Amniotic epithelial cell (primary cell): ENCODE measurements at regions not wholly inside any gene's neighbourhood (a gene's known extent, or its start where the extent isn't known, plus 50 kb on each side); places are given as distances from the start of the nearest gene placed in this dataset.
"Not testable (repeated sequence)": the region's sequence is repeated elsewhere in the genome, so short reads cannot be mapped to it uniquely, and the experiment has no call there.

Experiments used
- DNase-seq: peaks from one replicate; pipeline ENCODE4 v3.0.0-alpha.2; 2010; ENCODE audit warnings: low read depth

DNA sequence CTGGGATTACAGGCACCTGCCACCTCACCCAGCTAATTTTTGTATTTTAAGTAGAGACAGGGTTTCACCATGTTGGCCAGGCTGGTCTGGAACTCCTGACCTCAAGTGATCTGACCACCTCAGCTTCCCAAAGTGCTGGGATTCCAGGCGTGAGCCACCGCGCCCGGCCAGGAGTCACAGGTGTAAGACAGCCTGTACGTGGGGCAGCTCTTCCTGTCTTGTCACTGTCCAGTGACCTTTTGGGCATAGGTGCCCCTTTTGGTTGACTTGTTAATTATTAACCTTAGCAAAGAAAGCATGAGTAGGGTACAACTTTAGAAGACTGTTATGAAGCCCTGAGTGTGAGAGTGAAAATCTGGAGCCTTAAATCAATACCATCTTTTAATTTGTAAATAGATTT, 703.7 kb upstream of the SOX11 start:
- DNase-seq, result not testable (repeated sequence)

DNA sequence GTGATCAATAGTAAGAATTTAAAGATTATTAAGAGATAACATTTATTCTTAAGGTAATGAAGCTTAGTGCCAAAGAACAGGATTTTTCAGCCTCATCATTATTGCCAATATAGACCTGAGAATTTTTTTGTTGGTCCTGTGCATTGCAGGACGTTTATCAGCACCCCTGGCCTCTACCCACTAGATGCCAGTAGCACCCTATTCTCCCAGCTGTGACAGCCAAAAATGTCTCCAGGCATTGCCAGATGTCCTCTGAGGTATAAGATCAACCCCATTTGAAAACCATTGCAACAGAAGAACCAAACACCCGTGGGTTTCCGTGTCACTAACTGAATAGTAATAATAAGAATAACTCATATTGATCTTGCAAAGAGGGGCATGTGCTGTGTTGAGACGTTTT, 700.0 kb upstream of the SOX11 start:
- no peak for DNase-seq

DNA sequence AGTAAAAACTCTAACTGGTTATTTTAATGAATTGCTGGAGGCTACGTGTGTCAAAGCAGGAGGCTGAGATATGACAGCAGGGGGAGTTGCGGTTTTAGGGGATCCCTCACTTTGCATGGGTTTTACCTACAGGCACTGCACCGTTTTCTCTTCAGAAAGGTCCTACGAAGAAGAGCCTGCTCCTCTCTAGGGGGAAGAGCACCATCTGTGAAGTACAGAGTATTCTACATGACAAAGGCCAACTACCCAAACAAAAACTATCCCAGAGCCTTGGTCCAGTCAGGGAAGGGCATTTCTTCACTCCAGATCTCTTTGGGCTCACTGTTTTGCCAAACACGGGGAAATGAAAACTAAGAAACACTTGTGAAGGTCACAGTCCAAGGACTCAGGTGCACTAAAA, 696.7 kb upstream of the SOX11 start:
- DNase-seq, result no peak

- DNase-seq, result no peak
Observed at GRCh38 chr2:5007596-5007995, 684.6 kb upstream of the SOX11 start.

DNA sequence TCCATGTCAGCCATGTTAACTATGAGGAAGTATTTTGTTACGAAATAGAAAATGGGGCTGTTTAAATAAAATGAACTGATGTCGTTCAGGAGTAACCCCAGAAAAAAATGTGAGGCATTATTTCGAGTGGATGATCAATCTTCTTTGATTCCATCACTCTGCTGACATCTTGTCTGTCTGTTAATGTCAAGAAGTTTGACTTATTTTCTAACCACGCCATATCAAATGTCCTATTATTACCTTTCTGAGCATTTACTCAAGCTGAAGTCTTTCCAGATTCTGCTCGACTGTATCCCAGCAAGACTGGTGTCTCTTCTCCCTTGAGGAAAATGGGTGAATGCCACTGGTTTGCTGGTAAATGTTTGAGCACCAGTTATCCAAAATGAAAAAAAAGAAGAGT, 672.9 kb upstream of the SOX11 start:
- no peak for DNase-seq

GRCh38 chr2:5020116-5020875, 671.9 kb upstream of the SOX11 start:
- no peak for DNase-seq

DNA sequence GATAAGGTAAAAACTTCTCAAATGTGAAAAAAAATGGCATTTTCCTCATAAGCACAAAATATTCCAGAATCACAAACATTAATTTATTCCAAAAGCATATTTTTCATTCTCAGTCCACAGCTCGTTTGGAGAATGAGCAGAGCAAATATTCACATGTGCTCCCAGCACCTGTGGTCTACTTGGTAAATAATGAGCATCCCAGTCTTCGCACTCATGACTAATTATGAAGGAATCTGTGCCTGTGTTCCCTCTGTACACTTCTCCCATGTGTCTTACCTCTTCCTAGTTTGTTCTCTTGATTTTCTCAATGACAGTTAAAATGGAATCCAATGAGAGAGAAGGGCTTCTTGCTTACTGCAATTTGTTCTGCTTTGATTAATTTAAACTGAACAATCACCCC, 671.0 kb upstream of the SOX11 start:
- DNase-seq, result no peak

DNA sequence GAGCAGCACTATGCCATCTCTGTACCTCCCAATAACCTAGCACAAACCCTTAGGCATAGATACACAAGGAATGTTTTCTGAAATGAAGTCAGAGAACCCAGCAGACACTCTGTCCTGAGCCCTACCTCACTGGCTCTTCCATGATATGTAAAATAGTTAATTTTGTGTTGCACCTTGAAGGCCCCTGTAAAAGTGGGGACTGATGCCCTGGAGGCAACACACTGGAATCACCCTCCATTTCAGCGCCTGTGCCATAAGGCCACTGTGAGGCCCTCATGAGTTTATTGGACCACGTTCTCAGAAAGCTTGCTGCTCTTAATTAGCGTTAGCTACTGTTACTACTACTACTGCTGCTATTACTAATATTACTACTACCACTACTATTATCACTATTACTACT, 670.1 kb upstream of the SOX11 start:
- DNase-seq, result peak; percentile 1

- not testable (repeated sequence) for DNase-seq
Observed at GRCh38 chr2:5022708-5023635, 669.2 kb upstream of the SOX11 start.

- DNase-seq, result no peak
Observed at GRCh38 chr2:5026571-5027234, 665.5 kb upstream of the SOX11 start.

DNA sequence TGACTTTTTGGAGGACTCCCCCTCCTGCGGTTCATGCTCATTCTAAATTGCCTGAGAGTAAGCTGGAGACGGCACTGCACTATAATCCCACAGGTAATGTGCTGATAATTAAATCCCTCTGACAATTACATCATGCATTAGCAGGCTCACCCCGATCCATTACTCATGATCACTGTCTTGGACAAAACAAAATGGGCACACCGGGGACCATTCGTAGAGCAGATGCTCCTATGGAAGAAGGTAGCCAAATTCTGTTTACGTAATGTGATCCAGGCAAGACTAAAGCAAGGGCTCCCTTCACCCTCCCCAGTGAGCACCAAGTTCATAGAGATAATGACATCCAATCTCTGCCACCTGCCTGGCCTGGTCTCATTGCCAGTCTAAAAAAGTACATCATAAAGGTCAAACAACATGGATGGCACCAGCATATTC, 657.1 kb upstream of the SOX11 start:
- no peak for DNase-seq

DNA sequence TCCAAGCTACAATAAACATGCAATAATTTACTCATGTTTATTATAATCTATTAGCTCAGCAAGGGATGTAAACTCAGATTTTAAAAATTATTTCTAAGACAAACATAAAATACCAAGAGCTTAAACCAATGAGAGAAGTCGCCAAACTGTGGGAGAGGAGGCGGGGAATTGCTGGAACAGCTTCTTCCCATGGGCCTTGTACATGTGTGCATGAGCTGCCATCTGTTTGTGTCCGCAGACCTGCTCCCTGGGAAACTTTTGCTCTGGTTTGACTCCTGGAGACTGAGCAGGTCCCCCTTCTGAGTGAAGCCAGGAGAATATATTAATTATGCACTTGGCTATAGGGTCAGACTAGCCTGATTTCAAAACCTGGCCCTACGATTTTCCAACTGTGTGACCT, 655.9 kb upstream of the SOX11 start:
- no peak for DNase-seq

- no peak for DNase-seq
Observed at GRCh38 chr2:5039241-5039975, 652.8 kb upstream of the SOX11 start.

DNA sequence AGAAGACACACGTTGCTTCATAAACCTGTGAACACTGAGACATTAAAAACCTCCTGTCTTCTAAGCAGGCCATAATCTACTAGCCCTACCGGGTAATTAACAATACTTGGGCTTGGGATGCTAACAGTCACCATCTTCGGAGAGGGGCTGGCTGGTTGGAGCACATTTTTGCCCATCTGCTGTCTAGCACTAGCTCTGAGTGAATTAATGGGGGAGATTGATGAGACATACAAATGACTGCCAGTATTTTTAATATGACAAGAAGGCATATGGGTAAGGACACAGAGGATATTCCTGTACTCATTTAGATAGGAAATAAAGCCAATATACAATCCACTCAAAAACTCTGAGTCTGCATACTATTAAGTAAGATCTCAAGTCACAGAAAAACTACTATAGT, 651.6 kb upstream of the SOX11 start:
- no peak for DNase-seq

DNA sequence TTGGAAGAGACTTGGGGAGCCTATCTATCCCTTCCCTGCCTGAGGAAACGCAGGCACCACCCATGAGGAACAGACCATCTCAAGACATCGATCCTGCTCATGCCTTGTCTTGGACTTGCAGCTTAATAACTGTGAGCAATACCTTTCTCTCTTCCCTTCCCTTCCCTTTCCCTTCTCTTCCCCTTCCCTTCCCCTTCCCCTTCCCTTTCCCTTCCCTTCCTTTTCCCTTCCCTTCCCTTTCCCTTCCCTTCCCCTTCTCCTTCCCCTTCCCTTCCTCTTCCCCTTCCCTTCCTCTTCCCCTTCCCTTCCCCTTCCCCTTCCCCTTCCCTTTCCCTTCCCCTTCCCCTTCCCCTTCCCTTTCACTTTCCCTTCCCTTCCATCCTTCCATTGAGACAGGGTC, 650.7 kb upstream of the SOX11 start:
- DNase-seq, result no peak

GRCh38 chr2:5042666-5043440, 649.3 kb upstream of the SOX11 start:
- DNase-seq, result no peak

DNA sequence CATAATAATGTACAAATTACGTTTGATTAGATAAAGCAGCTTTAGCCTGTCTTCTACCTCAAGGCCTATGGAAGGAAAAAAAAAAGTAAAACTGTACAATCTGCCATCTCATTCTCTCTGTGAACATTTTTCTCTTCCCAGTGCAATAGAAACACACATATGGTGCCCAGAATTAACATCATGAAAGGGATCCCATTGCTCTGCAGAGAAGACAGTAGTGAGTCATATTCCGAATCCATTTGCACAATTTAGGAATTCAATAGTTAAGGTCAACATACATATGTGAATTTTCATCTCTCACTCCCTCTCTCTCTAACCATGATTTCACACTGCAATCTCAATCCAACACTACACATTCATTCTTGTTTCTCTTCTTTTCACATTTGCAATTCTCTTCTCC, 640.9 kb upstream of the SOX11 start:
- no peak for DNase-seq

DNA sequence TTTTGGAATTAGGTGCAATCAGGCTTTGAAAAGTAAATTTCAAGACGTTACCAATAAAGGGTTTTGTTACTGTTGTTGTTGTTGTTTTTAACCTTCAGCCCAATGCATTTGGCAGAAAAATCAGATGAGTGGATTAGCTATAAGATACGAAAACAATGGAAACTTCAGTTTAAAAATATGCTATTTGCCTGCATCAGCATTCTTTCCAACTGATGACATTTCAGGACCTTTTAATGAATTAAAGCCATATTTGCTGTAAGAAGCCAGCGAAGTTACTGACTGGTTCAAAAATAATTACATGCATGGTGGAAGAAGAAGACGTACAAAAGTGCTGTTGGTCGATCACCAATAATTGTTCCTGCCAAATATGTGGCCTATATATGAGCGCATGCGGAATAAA, 639.3 kb upstream of the SOX11 start:
- DNase-seq, result no peak

GRCh38 chr2:5057891-5058351, 634.3 kb upstream of the SOX11 start:
- DNase-seq, result no peak

- DNase-seq, result no peak
Observed at GRCh38 chr2:5060956-5061355, 631.2 kb upstream of the SOX11 start.

- no peak for DNase-seq
Observed at GRCh38 chr2:5064687-5065086, 627.5 kb upstream of the SOX11 start.
